ENCODE measurements at regions not wholly inside any gene's neighbourhood (a gene's known extent, or its start where the extent isn't known, plus 50 kb on each side); places are given as distances from the start of the nearest gene placed in this dataset.

- ATAC-seq (no peak), FAIRE-seq (no peak), DNase-seq (ENCODE audit: low read depth, low spot score) (no peak)
- ChIA-PET POLR2A (no interaction called here), SMC1A (ENCODE audit: uncharacterized antibody, unreplicated experiment) (interaction anchor here (0.7 kb wide), 1 partner anchor 33 kb away, joined by 3 read pairs; no protein-coding TSS in a partner anchor), CTCF (interaction anchor here (1.1 kb wide), 1 partner anchor 40 kb away, joined by 3 read pairs; no protein-coding TSS in a partner anchor), RAD21 (ENCODE audit: unreplicated experiment) (no interaction called here)
- Histone ChIP-seq H3K79me2 (ENCODE audit: control insufficient read depth, insufficient read depth, low read length) (no peaks in the 10 kb centered on the region), H4K20me1 (ENCODE audit: control insufficient read depth, insufficient read depth) (no peaks in the 10 kb centered on the region; the same call in 1 of the 2 replicates), H3K27me3 (replicated peaks in 1 of 2; ENCODE audit: control insufficient read depth in 2 of 2, insufficient read depth in 2 of 2, low read length in 1 of 2) (no peaks in the 10 kb centered on the region; a peak in 1 of 4 replicates), H3K9me3 (replicated peaks; ENCODE audit: control insufficient read depth, insufficient read depth, low read length) (no peaks in the 10 kb centered on the region), H3K36me3 (ENCODE audit: control insufficient read depth in 2 of 2, insufficient read depth in 2 of 2, low read length in 1 of 2) (no peaks in the 10 kb centered on the region), H3K9ac (ENCODE audit: control insufficient read depth, insufficient read depth, low read length) (no peak overlapping the region), H3K27ac (ENCODE audit: control insufficient read depth, insufficient read depth) (no peak overlapping the region), H3K4me3 (no peak overlapping the region), H3K4me1 (ENCODE audit: control insufficient read depth, insufficient read depth, low read length) (no peaks in the 10 kb centered on the region), H3K4me2 (ENCODE audit: control insufficient read depth, insufficient read depth) (no peak overlapping the region), H2AFZ (ENCODE audit: control insufficient read depth, low read depth, low read length) (no peak overlapping the region)
- 51% methylated on average over 2 of the region's 2 CpGs for WGBS (ENCODE audit: insufficient coverage, insufficient replicate concordance, low lambda C conversion rate, missing lambda C conversion rate)
- BruUV-seq (replicated peaks) = no TSS peak
- in situ Hi-C loops (cut with MboI) = no loop called here
- intact Hi-C loops (cut with micrococcal nuclease; ENCODE audit: unreplicated experiment) = no loop called here
- no peak for TF ChIP-seq BMI1 (IDR thresholded peaks at IDR 0.05; ENCODE audit: borderline replicate concordance)
- no peak for TF ChIP-seq GABPA (IDR thresholded peaks at IDR 0.05; ENCODE audit: low read depth)
- TF ChIP-seq YY1 (IDR thresholded peaks at IDR 0.05; ENCODE audit: low read depth, low read length) = no peak
- TF ChIP-seq NRF1 (conservative IDR thresholded peaks at IDR 0.05; ENCODE audit: low read depth, low read length) = no peak
- TF ChIP-seq RAD51 (IDR thresholded peaks at IDR 0.05) = no peak
- no peak for TF ChIP-seq NBN (IDR thresholded peaks at IDR 0.05)
- TF ChIP-seq KLF5 (IDR thresholded peaks at IDR 0.05; ENCODE audit: partially characterized antibody) = no peak
- TF ChIP-seq GATAD2B (conservative IDR thresholded peaks at IDR 0.05; ENCODE audit: low read depth) = no peak
- no peak for TF ChIP-seq ZBTB40 (IDR thresholded peaks at IDR 0.05; ENCODE audit: borderline replicate concordance)
- TF ChIP-seq CBX3 (IDR thresholded peaks at IDR 0.05; ENCODE audit: borderline replicate concordance, low read depth) = no peak
- TF ChIP-seq HDAC6 (IDR thresholded peaks at IDR 0.05; ENCODE audit: unreplicated experiment) = no peak
- no peak for TF ChIP-seq ZNF592 (IDR thresholded peaks at IDR 0.05)
- TF ChIP-seq IRF4 (IDR thresholded peaks at IDR 0.05; ENCODE audit: low read depth, low read length) = no peak
- TF ChIP-seq CTCF (IDR thresholded peaks at IDR 0.05 in 2 of 3, conservative IDR thresholded peaks at IDR 0.05 in 1 of 3; ENCODE audit: control insufficient read depth in 2 of 3, extremely low read depth in 1 of 3, insufficient read depth in 1 of 3, low read depth in 3 of 3, low read length in 3 of 3) = no peak
- TF ChIP-seq RB1 (IDR thresholded peaks at IDR 0.05; ENCODE audit: borderline replicate concordance) = no peak
- TF ChIP-seq RELA (IDR thresholded peaks at IDR 0.05; ENCODE audit: borderline replicate concordance, partially characterized antibody) = no peak
These were observed 97.8 kb upstream of the PRPS1L1 start for GRCh38 chr7:18125476-18125875.
